GM12892 (cell line): ENCODE measurements at regions not wholly inside any gene's neighbourhood (a gene's known extent, or its start where the extent isn't known, plus 50 kb on each side); places are given as distances from the start of the nearest gene placed in this dataset.

Source experiments
- POLR2A ChIP-seq: IDR thresholded peaks from 2 replicates; pipeline ENCODE4 v1.6.1; 2011; ENCODE audit warnings: low read depth, low read length, control low read depth
- POLR2AphosphoS5 ChIP-seq: IDR thresholded peaks from 2 replicates; pipeline ENCODE4 v1.6.1; 2011; ENCODE audit warnings: low read depth, low read length, control low read depth
- TAF1 ChIP-seq: IDR thresholded peaks from 2 replicates; pipeline ENCODE4 v1.6.1; 2011; ENCODE audit warnings: low read depth, mild to moderate bottlenecking, control low read depth, low read length, borderline replicate concordance

DNA sequence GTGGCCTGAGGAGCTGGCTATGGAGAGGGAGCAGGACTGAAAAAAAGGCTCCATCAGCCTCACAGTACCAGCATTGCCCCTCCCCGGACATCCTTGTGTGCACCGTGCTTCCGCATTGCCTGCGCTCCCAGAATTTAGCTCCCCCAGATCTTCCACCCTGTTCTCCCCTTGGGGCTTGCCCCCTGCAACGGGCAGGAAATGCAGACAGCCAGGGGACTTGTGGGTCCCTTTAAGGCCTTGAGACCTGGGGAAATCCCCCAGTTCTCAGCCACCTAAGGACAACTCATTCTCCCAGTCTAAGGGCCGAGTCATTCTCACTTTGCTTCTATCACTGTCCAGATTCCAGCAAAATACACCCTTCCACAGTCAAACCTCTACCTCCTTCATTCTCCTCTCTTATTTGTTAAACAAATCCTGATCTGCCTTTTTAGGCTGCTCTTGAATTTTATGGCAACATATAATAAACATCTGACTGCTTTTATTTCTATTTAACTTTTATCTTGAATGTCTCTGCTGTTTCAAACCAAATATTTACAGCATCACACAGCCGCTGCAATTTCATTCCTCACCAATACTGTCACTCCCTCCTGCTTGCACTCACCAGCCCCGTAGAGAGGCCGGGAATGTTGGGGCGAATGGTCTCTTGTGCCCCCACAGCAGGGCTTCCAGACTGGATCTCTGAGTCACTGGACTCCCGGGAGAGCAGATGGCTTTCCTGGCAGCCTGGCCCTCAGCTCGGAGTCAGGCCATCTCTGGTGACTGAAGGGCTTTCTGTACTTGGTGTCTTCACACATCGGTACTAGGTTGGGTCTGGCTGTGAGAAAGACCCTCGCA, 221.9 kb downstream of the TSHZ3 start:
- no peak for TF ChIP-seq POLR2A
- no peak for TF ChIP-seq POLR2AphosphoS5
- no peak for TF ChIP-seq TAF1
